Hepatocyte (in vitro differentiated cells): ENCODE measurements at regions not wholly inside any gene's neighbourhood (a gene's known extent, or its start where the extent isn't known, plus 50 kb on each side); places are given as distances from the start of the nearest gene placed in this dataset.

Experiments
- CTCF ChIP-seq: fragments of 200-600 bp; sonication (generic); IDR thresholded peaks from 2 replicates; pipeline ENCODE4 v1.5.1; 2016; ENCODE audit warnings: antibody characterized with exemption, mild to moderate bottlenecking; ENCODE audit not compliant: poor library complexity
- EZH2phosphoT487 ChIP-seq: fragments of 200-600 bp; sonication (generic); IDR thresholded peaks from one replicate; pipeline ENCODE4 v1.6.1; 2018; ENCODE audit warnings: antibody characterized with exemption, mild to moderate bottlenecking, low read depth, moderate library complexity; ENCODE audit not compliant: unreplicated experiment, severe bottlenecking

DNA sequence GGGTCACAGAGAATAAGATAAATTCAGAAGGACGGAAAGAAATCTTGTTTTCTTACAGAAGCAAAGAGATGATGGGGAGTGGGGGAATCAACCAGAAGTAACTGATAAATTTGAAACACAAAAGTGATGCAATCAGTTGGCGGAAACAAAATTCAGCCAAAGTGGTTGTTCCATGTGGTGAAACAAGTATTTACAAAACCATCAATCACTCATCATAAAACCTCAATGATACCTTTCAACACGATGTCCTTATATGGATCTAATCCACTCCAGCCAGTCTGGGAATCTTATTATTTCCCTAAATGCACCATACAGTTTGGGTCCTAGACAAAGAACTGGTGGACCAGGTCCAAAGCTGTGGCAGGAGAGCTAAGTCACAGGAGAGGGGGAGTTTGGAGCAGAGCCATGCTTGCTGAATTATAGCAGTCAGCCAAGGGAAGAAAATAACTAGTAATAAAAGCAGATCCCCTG is 303.8 kb upstream of the LRRC7 start:
- no peak for TF ChIP-seq CTCF
- no peak for TF ChIP-seq EZH2phosphoT487
